NCI-H69 (cell line): ENCODE measurements at regions not wholly inside any gene's neighbourhood (a gene's known extent, or its start where the extent isn't known, plus 50 kb on each side); places are given as distances from the start of the nearest gene placed in this dataset.
"Not testable (repeated sequence)": the region's sequence is repeated elsewhere in the genome, so short reads cannot be mapped to it uniquely, and the experiment has no call there.

Experiments used
- DNase-seq: peaks from one replicate; lab custom pipeline; 2025; lab: John Stamatoyannopoulos, UW

DNA sequence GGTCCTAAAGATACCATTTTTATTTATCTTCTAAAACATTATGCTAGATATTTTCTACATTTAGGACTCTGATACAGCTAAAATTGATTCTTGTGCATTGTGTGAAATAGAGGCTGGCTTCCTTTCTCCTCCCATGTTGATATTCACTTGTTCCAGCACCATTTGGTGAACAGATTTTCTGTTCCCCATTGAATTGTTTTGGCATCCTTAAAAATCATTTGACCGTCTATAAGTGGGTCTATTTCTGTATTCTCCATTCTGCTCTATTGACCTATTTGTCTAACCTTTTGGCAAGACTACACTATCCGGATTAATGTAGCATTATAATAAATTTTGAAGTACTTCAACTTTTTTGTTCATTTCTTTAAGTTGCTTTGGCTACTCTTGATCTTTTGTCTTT is 2689.2 kb downstream of the PCDH9 start:
- DNase-seq = no peak

DNA sequence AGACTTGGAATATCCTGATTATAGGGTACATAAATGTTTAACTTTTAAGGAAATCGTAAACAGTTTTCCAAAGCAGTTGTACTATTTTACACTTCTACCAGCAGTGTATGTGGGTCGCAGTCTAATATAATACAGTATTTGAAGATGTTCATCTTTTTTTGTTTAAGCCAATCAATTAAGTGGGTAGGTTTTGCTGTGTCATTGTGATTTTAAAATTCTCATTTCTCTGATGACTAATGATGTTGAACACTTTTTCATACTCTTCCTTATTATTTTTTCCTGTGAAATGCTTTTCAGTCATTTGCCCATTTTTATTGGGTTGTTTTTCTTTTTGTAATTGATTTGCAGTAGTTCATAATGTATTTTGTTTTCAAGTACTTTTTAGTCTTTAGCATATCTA is 2689.7 kb downstream of the PCDH9 start:
- DNase-seq = no peak

DNA sequence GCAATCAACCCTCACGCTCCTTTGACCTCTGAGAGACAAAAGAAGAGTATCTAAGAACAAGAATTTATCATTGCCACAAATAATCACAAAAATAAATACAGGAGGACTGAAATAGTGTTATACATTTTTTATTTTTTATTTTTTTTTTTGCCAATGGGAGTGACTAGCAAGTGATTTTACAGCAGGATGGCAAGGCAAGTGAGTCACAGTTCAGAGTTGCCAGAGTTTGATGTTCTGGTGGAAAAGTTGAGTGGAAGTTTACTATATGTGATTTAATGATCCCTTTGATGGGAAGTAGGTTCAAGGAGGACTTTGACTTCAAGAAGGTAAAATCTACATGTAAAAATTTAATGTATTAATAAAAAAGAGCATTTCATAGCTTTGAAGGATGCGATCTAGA is 2691.4 kb downstream of the PCDH9 start:
- DNase-seq = no peak

DNA sequence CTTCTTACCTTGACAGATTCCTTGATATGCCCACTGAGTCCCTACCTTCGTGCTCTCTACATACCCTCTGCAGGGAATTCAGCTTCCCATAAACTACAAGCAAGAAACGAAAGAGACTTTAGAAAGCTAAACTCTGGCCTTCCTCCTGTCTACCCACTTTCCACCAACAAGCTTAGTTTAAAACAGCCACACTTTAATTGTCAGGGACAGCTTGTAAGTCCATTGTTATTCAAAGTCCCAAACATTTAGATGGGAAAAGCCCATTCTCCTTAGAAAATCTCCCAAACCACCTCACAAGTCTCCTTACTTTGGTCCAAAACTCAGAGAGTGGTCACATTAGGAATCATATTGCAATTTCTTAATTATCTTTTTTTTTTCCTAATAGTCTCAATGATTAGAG is 2695.8 kb downstream of the PCDH9 start:
- DNase-seq = no peak

DNA sequence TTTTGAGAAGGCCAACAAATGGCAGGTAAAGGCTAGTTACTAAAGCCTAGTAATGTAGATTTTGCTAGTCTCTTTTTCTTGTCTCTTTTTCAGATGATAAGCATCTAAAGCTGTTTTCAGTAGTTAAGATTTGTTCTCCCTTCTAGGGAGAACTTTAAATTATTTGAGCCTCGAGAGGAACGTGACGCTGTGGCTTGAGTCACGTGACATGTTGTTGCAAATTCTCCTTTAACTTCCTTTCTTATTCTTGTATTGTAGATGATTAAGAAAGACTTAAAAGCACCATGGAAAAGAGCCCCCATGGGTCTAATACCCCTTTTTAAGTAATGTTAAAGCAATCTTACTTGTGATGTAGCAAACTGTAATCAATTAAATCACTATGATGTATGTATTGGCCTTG is 2698.7 kb downstream of the PCDH9 start:
- no peak for DNase-seq

DNA sequence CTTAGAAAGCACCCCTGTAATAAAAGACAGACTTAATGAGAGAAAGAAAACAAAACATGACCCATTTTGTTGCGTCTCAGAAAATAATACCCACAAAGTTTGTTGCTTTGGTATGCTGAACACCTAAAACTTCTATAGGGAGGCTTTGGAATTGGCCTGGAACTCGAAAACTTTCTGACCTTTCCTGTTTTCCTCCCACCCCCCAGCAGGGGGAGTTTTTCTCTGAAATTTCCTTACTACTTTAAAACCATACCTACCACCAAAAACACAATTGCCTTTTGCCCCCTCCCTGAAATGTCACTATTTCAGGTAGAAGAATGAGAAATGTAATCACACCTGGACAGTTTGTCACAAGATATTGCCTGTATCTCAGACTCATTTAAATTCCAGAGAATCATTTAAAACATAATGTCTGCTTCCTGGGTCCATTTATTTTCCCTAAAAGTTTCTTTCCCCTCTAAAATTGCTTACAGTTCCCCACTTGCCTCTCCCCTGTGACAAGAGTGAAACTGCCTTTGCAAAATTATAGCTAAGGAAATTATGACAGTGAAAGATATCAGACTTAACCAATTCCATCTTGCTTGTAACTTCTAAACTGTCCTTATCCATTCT is 2700.2 kb downstream of the PCDH9 start:
- DNase-seq = peak; percentile 48

DNA sequence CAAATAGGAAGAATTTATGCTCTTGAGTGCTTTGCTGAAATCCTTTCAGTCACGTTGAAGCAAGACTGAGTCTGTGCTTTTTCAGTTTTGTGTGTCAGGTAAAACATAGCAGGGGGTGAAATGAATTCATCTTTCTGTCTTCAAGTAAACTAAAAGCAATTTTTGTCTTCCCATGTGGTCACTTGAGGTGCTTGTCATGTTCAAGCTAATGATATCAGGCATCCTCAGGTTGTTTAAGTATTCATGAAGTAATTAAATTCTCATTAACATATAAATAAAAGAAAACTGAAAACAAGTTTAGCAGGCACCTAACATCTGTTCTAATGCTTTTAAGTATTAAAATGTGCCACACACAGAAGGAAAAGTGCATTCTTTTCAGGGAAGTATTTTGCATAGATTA is 2701.3 kb downstream of the PCDH9 start:
- peak; percentile 89 for DNase-seq

DNA sequence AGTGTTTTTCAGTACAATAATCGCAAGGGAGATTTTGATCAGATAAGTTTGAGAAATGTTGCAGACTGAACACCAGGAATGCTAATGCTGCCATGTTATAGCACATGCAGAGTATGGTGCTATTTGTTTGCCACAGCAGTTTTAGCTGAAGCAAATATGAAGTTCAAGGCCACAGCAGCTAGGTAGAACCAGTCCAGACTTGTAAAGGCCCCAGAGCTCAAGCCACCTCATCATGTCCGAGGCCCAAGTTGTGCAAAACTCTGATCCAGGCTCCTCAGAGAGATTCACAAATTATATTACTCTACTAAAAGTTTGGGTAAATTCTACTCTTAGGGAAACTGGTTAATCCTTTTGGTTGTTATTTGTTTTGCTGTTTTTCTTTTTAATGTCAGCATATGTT is 2702.6 kb downstream of the PCDH9 start:
- DNase-seq = no peak

DNA sequence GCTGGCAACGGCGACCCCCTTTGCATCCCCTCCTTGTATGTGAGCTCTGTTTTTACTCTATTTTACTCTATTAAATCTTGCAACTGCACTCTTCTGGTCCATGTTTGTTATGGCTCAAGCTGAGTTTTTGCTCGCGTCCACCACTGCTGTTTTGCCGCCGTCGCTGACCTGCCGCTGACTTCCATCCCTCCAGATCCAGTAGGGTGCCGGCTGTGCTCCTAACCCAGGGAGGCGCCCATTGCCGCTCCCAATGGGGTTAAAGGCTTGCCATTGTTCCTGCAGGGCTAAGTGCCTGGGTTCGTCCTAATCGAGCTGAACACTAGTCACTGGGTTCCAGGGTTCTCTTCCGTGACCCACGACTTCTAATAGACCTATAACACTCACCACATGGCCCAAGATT is 2704.4 kb downstream of the PCDH9 start:
- no peak for DNase-seq

DNA sequence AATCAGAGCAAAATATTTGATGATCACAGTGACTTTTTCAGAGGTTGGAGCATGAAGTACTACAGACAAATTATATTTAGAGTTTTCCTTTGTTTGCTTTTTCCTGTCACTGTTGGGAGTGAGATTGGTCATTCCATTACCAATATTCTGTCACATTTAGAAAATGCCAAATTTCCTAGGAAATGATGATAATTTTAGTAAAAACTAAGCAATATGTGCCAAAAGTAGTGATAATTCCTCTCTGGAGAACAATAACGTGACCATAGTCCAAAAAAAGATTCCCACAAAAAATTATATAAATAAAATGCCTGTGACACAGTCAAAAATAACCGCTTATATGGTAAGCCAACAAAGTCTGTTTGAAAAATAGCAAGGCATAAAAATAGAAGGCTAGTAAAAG is 2719.4 kb downstream of the PCDH9 start:
- no peak for DNase-seq

DNA sequence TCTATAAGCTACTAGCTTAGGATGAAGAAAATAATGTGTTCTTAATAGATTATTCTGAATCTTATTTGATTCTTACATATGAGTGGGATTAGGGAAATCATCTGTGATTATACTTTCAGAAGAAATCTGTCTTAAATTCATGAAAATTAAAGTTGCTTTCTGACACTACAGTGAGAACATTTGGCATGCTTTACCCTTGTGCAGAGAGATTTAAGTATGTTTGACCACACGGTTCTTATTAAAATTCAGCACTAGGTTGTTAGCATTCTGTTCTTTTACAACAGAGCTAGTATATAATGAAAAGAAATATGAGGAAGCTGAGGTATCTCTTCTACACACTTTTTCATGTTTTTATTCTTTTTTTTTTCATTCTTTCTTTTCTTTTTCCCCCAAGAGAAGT is 2723.9 kb downstream of the PCDH9 start:
- no peak for DNase-seq

DNA sequence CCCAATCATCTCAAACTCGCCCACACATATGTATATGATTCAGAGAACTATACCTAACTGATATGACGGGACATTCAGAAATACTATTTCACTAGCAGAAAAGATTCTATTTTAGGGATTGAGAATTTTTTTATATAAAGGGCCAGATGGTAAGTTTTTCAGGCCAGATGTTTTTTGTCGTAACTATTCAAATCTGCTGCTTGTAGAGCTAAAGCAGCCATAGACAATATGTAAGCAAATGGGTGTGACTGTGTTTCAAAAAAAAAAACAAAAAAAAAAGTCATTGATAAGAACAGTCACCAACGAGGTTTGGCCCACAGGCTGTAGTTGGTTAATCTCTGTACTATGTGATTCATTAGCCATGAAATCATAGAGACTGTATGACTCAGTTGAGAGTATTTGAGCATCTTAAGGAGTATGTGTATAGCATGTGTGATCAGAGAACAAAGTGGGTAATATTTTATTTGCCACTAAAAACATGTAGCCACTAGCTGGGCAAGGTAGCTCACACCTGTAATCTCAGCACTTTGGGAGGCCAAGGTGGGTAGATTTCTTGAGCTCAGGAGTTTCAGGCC is 2724.7 kb downstream of the PCDH9 start:
- DNase-seq = no peak

DNA sequence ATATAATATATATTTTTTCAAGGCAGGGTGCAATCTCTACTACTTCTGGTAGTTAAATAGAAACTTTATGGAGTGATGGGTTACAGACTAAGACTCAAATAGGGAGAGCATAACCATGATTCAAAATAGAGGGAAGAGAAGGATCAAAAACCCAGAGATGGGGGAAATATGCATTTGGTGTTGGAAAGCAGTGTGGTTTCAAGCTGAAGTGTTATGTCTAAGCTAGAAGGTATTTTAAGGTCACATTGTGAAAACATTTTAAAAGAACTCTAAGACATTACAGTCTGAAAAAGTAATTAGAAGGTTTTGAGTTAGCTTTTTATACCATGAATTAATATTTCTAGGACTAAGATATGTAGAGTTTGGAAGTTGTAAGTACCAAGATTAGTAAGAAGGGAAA is 2741.4 kb downstream of the PCDH9 start:
- DNase-seq = no peak

DNA sequence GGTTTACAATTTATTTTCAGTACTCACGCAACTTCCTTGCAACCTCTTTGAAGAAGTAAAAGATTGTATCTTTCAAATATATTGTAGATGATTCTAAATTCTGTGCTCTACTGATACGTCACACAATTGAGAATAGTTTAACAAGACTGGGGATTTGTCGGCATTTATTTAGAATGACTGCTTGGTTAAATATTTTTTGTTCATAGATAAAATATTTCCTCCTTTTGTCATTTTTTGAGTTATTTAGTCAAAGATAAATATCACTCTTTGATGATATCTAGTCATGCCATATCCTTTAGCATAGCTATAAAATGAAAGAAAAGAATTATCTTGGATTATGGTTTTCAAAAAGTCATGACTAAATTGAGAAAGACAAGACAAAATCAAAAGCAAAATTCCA is 2747.8 kb downstream of the PCDH9 start:
- no peak for DNase-seq

DNA sequence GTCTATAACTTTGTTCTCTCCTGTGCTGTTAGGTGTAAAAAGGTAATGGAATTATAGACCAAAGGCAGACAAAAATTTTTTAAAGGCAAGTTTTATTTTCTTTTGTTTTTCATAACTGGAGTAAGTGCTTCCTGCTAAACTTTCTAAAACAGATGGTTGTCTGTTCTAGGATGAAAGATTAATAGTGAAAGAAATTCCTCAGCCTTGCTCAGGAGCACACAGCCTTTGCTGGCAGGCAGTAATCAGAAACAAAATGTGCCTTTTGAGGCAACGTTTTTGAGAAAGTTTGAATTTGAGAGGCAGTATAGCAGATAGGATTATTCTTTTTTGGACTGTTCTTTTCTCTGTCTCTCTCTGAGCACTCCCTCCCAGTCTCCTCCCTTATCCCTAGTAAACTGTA is 2749.5 kb downstream of the PCDH9 start:
- DNase-seq = no peak

DNA sequence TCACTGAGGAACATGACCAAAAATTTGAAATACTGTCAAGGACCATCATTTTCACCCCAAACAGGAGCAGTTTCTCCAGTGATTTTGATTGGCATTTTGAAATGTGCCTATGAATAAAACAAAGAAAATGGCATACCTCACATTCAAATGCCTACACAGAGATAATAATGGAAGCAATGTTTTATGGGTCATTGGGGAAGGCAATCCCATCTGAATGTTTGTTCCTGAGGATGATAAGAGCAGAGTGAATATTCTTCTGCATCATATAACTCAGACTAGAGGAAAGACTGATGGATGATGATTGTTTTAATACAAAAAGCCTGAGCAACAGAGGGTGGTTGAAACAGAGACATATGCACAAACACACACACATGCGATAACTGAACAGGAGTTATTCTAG is 2749.9 kb downstream of the PCDH9 start:
- DNase-seq = no peak

DNA sequence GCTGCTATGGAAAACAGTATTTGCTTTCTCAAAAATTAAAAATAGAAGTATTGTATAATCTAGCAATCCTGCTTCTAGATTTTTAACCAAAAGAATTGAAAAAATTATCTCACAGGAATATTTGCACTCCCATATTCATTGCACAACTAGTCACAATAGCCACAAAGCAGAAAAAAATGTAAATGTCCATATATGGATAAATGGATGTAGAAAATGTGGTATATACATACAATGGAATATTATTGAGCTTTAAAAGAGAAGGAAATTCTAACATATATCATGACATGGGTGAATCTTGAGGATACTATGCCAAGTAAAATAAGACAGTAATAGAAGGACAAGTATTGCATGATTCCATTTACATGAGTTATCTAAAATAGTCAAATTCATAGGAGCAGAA is 2753.0 kb downstream of the PCDH9 start:
- DNase-seq = no peak

DNA sequence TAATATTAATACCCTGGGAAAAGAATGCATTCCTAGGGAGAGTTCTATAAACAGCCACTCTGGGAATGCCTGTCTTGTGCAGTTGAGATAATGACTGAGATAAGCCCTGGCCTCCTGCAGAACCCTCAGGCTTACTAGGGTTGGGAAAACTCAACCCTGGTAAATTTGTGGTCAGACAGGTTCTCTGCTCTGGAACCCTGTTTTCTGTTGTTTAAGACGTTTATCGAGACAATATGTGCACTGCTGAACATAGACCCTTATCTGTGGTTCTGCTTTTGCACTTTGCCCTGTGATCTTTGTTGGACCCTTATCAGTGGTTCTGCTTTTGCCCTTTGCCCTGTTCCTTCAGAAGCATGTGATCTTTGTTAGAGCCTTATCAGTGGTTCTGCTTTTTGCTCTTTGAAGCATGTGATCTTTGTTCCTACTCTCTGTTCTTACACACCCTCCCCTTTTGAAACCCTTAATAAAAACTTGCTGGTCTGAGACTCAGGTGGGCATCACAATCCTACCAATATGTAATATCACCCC is 2754.0 kb downstream of the PCDH9 start:
- DNase-seq = not testable (repeated sequence)

DNA sequence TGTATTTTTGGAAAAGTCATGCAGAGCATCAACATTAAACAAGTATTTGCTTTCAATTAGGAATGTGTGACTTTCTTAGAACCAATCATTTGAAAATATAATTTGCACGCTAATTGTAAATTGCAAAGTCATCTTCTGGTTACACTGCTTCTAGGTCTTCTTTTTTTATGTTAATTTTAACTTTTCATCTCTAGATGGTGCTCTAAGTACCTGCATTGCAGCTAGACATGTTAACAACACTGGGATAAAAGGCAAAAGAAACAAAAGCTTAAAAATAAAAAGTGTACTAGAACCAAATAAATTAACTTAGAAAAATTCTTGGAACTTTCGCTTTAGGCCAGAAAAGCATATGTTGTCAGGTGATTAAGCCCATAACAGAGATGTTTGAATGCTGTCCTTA is 2758.2 kb downstream of the PCDH9 start:
- DNase-seq = peak; percentile 78

DNA sequence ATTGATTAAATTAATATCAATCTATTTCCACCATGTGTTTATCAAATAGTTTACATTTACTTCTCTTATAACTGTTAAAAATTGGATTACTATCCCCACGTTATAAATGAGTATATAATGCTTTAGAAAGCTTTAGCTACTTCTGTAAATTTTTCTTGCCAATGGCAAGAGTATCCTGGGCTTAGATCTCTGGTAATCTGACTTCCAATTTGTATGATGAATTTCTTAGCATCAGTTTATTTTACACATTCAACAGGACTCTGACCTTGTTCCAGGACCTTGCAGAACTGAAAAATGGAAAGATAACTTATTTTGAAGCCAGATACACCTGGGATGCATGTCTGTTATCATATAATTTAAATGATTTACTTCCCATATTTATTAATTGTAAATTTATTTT is 2759.4 kb downstream of the PCDH9 start:
- DNase-seq = no peak

DNA sequence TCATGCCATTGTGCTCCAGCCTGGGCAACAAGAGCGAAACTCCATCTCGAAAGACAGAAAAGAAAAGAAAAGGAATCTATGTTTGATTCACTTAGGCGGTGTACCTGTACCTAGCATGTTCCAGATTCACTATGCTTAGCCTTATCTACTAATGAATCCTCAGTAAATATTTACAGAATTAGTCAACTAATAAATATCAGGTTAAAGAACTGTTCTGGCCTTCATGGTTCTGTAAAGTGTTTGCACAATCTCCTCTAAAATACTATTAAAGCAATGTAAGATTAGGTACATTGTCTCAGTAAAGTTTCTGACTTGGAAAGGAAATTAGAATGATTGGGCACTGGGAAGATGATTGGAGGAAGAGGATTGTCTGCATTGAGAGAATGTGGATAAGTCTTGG is 2770.4 kb downstream of the PCDH9 start:
- no peak for DNase-seq

DNA sequence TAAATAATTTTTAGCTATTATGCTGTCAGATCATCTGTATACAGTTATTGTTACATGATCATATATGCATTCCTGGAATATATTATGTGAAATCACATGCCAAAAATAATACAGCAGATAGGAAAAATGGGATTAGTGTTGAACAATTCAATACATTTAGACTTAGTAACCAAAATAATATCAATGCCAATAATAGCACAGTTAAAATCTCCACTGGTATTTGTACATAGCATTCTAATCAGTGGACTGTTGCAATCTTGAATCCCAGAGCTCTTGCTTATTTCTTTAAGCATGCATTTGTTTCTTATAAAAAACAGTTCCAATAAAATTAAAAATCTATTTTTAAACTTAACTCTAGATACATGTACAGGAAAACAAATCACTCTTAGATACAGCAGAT is 2772.2 kb downstream of the PCDH9 start:
- no peak for DNase-seq

DNA sequence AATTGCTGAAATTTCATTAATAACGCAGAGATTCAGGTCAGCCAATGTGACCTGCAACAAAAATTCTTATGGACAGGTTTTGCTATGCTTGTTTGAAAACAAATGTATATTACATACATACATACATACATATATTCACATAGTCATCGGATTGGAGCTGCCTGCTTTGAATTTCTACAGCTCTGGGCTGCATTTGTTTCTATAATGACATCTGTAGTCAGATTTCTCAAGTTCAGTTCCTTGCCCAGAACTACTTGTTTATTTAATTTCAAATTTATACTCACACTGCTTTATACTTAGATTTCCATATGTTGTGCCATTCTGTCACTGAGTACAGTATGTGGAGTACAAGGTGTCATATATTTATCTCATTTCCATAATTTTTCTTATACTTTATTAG is 2775.0 kb downstream of the PCDH9 start:
- no peak for DNase-seq

DNA sequence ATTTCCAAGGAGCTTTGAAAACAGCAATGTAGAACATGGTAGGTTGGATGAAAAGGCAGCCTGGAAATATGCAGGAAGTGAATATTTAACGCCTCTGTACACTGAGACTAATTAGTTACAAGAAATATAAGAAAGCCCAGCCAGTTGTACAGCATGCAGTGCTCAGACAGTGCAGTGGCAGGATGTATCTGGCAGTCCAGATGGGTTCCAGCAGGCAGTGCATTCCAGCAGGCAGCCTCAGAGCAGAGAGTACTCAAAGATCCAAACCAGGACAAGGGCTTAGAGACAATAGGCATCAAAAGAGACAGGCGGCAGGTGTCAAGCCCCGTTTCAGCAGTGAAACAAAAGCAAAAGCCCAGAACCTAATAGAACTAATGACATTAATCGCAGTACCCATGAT is 2776.3 kb downstream of the PCDH9 start:
- peak; percentile 62 for DNase-seq
